Left lung (tissue), 4 donors: ENCODE measurements at regions not wholly inside any gene's neighbourhood (a gene's known extent, or its start where the extent isn't known, plus 50 kb on each side); places are given as distances from the start of the nearest gene placed in this dataset.
A peak's percentile ranks its signal among the peaks of the same experiment; 100 is the strongest.

Source experiments
- ATAC-seq: fragments of 200-7000 bp; cut with Tn5 transposase; one replicate; pipeline ENCODE4 v1.9.1; 2020; ENCODE audit warnings: moderate library complexity
- DNase-seq, 4 donors: peaks; one replicate each; pipeline ENCODE4 v3.0.0-alpha.2; 2013 to 2020
- H3K27ac ChIP-seq, 2 donors: fragments of 200-600 bp; sonication (generic) in 1 of 2; one replicate each; pipeline versions ENCODE4 v1.5.0 to v1.8.0; 2020 to 2021
- H3K27me3 ChIP-seq, 2 donors: fragments of 200-600 bp; sonication (generic) in 1 of 2; one replicate each; pipeline versions ENCODE4 v1.5.0 to v1.8.0; 2020 to 2021
- H3K36me3 ChIP-seq, 2 donors: fragments of 200-600 bp; sonication (generic) in 1 of 2; one replicate each; pipeline versions ENCODE4 v1.5.0 to v1.8.0; 2020 to 2021
- H3K4me1 ChIP-seq, 2 donors: fragments of 200-600 bp; one replicate each; pipeline ENCODE4 v1.8.0; 2021
- H3K4me3 ChIP-seq, 2 donors: fragments of 200-600 bp; sonication (generic) in 1 of 2; one replicate each; pipeline versions ENCODE4 v1.5.0 to v1.8.0; 2020 to 2021; ENCODE audit warnings: mild to moderate bottlenecking in 1 of 2
- H3K9me3 ChIP-seq, 2 donors: fragments of 200-600 bp; sonication (generic) in 1 of 2; one replicate each; pipeline versions ENCODE4 v1.5.0 to v1.8.0; 2020 to 2021
- CTCF ChIP-seq, 2 donors: fragments of 200-600 bp; sonication (generic) in 1 of 2; IDR thresholded peaks; one replicate each; pipeline versions ENCODE4 v1.5.0 to v1.8.0; 2021; ENCODE audit warnings: antibody characterized with exemption in 2 of 2
- intact Hi-C, 2 donors: fragments of 100-400 bp; cut with DNase I; formaldehyde crosslinking; loops; one replicate each; pipeline versions ENCODE4 v1.11.2 to v1.14.2; 2022
- donor health status: DM: no; HTN: yes; CAD: no.
- donor health status: DM: no; HTN: no; CAD: no.

- intact Hi-C loops: no loop called here
- Histone ChIP-seq H3K36me3 (no peaks in the 10 kb centered on the region), H3K4me3 (no peak overlapping the region), H3K9me3 (no peaks in the 10 kb centered on the region), H3K27me3 (no peaks in the 10 kb centered on the region), H3K27ac (no peak overlapping the region), H3K4me1 (no peaks in the 10 kb centered on the region)
- no peak for TF ChIP-seq CTCF (IDR thresholded peaks at IDR 0.05)
- no peak for DNase-seq
- ATAC-seq: no peak
Observed at GRCh38 chr3:66610562-66610909, 109.7 kb upstream of the LRIG1 start.

- TF ChIP-seq CTCF (IDR thresholded peaks at IDR 0.05): no peak
- Histone ChIP-seq H3K4me3 (no peak overlapping the region), H3K9me3 (no peaks in the 10 kb centered on the region), H3K4me1 (no peaks in the 10 kb centered on the region), H3K36me3 (no peaks in the 10 kb centered on the region), H3K27me3 (no peaks in the 10 kb centered on the region), H3K27ac (no peak overlapping the region)
- peak; percentile 71 for ATAC-seq
- DNase-seq: peak in 1 of 4 donors; percentile 65
- intact Hi-C loops: no loop called here
Observed at GRCh38 chr3:66615643-66616301, 115.0 kb upstream of the LRIG1 start.

GRCh38 chr3:66617351-66617750 lies 116.5 kb upstream of the LRIG1 start:
- DNase-seq (no peak), ATAC-seq (no peak)
- H3K36me3 ChIP-seq: no peaks in the 10 kb centered on the region
- H3K4me1 ChIP-seq: no peaks in the 10 kb centered on the region
- intact Hi-C loops: no loop called here
- H3K27me3 ChIP-seq: no peaks in the 10 kb centered on the region
- H3K4me3 ChIP-seq: no peak overlapping the region
- no peaks in the 10 kb centered on the region for H3K9me3 ChIP-seq
- H3K27ac ChIP-seq: no peak overlapping the region
- TF ChIP-seq CTCF (IDR thresholded peaks at IDR 0.05): no peak

- Histone ChIP-seq H3K27me3 (no peaks in the 10 kb centered on the region), H3K9me3 (no peaks in the 10 kb centered on the region), H3K27ac (no peak overlapping the region), H3K4me1 (no peaks in the 10 kb centered on the region), H3K36me3 (no peaks in the 10 kb centered on the region), H3K4me3 (no peak overlapping the region)
- ATAC-seq: no peak
- DNase-seq: no peak
- intact Hi-C loops: no loop called here
- TF ChIP-seq CTCF (IDR thresholded peaks at IDR 0.05): no peak
Observed at GRCh38 chr3:66618066-66618465, 117.2 kb upstream of the LRIG1 start.

- intact Hi-C loops: no loop called here
- no peaks in the 10 kb centered on the region for H3K9me3 ChIP-seq
- H3K27me3 ChIP-seq: no peaks in the 10 kb centered on the region
- H3K27ac ChIP-seq: no peak overlapping the region
- TF ChIP-seq CTCF (IDR thresholded peaks at IDR 0.05): no peak
- H3K4me1 ChIP-seq: peaks cover 0 to under 1% of the 10 kb centered on the region in 2 donors
- ATAC-seq (no peak), DNase-seq (no peak)
- no peak overlapping the region for H3K4me3 ChIP-seq
- H3K36me3 ChIP-seq: no peaks in the 10 kb centered on the region
Observed at GRCh38 chr3:66620296-66620695, 119.5 kb upstream of the LRIG1 start.
